HEK293T (cell line): ENCODE measurements at regions not wholly inside any gene's neighbourhood (a gene's known extent, or its start where the extent isn't known, plus 50 kb on each side); places are given as distances from the start of the nearest gene placed in this dataset.

Experiments
- CTCF ChIA-PET: fragments of 350-600 bp; formaldehyde crosslinking; extraction: SDS; loops from one replicate; lab custom pipeline; 2021; ENCODE audit warnings: antibody characterized with exemption, inconsistent platforms; lab: Yijun Ruan, JAX
- POLR2A ChIA-PET: fragments of 350-600 bp; formaldehyde crosslinking; extraction: SDS; loops from one replicate; lab custom pipeline; 2020; ENCODE audit warnings: antibody characterized with exemption, inconsistent platforms; lab: Yijun Ruan, JAX
- DNase-seq: peaks from one replicate; pipeline ENCODE4 v3.0.0; 2012; ENCODE audit warnings: mixed read lengths; ENCODE audit errors: extremely low spot score
- ARNT ChIP-seq: fragments of 450-650 bp; IDR thresholded peaks from 2 replicates; pipeline ENCODE4 v1.6.1; 2017; ENCODE audit warnings: mild to moderate bottlenecking
- BHLHE40 ChIP-seq: fragments of 450-650 bp; IDR thresholded peaks from 2 replicates; pipeline ENCODE4 v1.6.1; 2016; ENCODE audit warnings: mild to moderate bottlenecking, moderate library complexity, borderline replicate concordance
- CTBP1 ChIP-seq: fragments of 450-650 bp; IDR thresholded peaks from 2 replicates; pipeline ENCODE4 v1.6.1; 2016; ENCODE audit warnings: borderline replicate concordance
- ELF4 ChIP-seq: fragments of 450-650 bp; IDR thresholded peaks from 2 replicates; pipeline ENCODE4 v1.6.1; 2017; ENCODE audit warnings: antibody characterized with exemption
- FOXA1 ChIP-seq: fragments of 450-650 bp; IDR thresholded peaks from 2 replicates; pipeline ENCODE4 v1.6.1; 2016; ENCODE audit warnings: mild to moderate bottlenecking
- FOXK2 ChIP-seq: fragments of 450-650 bp; IDR thresholded peaks from 2 replicates; pipeline ENCODE4 v1.6.1; 2016; ENCODE audit warnings: mild to moderate bottlenecking
- FOXM1 ChIP-seq: fragments of 450-650 bp; IDR thresholded peaks from 2 replicates; pipeline ENCODE4 v1.6.1; 2017; ENCODE audit warnings: mild to moderate bottlenecking, borderline replicate concordance
- HDGF ChIP-seq: fragments of 450-650 bp; IDR thresholded peaks from 2 replicates; pipeline ENCODE4 v1.6.1; 2017; ENCODE audit warnings: antibody characterized with exemption, borderline replicate concordance
- L3MBTL2 ChIP-seq: fragments of 450-650 bp; conservative IDR thresholded peaks from 2 replicates; pipeline ENCODE4 v1.6.1; 2016; ENCODE audit warnings: mild to moderate bottlenecking
- LEF1 ChIP-seq: fragments of 450-650 bp; IDR thresholded peaks from 2 replicates; pipeline ENCODE4 v1.6.1; 2017; ENCODE audit warnings: mild to moderate bottlenecking, borderline replicate concordance
- NFRKB ChIP-seq: fragments of 450-650 bp; IDR thresholded peaks from 2 replicates; pipeline ENCODE4 v1.6.1; 2016; ENCODE audit warnings: mild to moderate bottlenecking, moderate library complexity
- SP1 ChIP-seq: fragments of 450-650 bp; IDR thresholded peaks from 2 replicates; pipeline ENCODE4 v1.6.1; 2017
- SUZ12 ChIP-seq: fragments of 450-650 bp; IDR thresholded peaks from 2 replicates; pipeline ENCODE4 v1.6.1; 2016; ENCODE audit warnings: mild to moderate bottlenecking
- TARDBP ChIP-seq: fragments of 450-650 bp; IDR thresholded peaks from 2 replicates; pipeline ENCODE4 v1.6.1; 2016
- ZNF384 ChIP-seq: fragments of 450-650 bp; IDR thresholded peaks from 2 replicates; pipeline ENCODE4 v1.6.1; 2016
- TF ChIP-seq, protein P1 (sequence below): fragments of 450-650 bp; IDR thresholded peaks from 2 replicates; pipeline ENCODE4 v1.6.1; 2016

DNA sequence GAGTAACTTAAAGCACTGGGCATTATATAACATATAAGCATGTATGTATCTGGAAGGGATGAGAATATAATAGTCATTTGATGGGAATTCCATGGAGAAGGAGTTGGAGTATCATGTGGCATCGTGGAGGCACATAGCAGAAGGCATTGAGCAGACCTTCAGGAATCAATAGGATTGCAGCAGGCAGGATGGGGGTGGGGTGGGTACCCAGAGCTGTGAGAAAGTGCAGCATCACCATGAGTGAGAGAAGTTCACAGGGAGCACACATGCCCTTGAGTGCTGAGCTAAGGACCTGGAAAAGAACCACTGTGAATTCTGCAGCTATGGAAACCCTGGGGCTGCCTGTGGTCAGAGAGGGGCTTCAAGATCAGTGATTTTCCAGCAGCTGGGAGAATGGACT lies 57.3 kb downstream of the MED10 start:
- POLR2A ChIA-PET: no interaction called here
- no peak for DNase-seq
- TF ChIP-seq BHLHE40 (no peak), ARNT (no peak), NFRKB (no peak), ZNF384 (no peak)
- CTCF ChIA-PET: no interaction called here

DNA sequence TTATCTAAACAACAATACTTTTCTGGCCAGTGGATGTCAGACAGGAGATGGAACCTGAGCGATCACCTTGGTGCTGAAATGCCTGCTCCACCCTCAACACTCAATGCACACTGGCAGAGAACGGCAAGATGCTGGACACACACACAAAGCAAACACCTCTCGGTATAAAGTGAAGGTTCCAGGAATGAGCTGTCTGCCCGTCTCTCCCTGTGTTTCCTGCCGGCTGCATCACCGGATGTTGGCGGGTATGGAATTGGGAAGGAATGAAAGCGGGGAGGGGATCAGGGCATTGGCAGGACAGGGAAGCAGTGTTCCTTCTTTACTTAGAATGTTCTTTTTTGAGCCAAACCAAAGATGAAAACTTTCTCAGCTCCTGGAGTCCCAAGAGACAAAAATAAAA lies 59.2 kb downstream of the MED10 start:
- POLR2A ChIA-PET: no interaction called here
- CTCF ChIA-PET: no interaction called here
- no peak for TF ChIP-seq ZNF384
- no peak for TF ChIP-seq SUZ12
- TF ChIP-seq TARDBP: no peak
- TF ChIP-seq ARNT: no peak
- TF ChIP-seq FOXA1: no peak
- no peak for TF ChIP-seq FOXM1
- TF ChIP-seq LEF1: no peak
- no peak for TF ChIP-seq L3MBTL2
- TF ChIP-seq HDGF: no peak
- TF ChIP-seq BHLHE40: no peak
- TF ChIP-seq FOXK2: no peak
- no peak for TF ChIP-seq CTBP1
- TF ChIP-seq, protein P1, sequence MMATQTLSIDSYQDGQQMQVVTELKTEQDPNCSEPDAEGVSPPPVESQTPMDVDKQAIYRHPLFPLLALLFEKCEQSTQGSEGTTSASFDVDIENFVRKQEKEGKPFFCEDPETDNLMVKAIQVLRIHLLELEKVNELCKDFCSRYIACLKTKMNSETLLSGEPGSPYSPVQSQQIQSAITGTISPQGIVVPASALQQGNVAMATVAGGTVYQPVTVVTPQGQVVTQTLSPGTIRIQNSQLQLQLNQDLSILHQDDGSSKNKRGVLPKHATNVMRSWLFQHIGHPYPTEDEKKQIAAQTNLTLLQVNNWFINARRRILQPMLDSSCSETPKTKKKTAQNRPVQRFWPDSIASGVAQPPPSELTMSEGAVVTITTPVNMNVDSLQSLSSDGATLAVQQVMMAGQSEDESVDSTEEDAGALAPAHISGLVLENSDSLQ: no peak
- no peak for TF ChIP-seq ELF4
- TF ChIP-seq SP1: no peak
- no peak for DNase-seq

DNA sequence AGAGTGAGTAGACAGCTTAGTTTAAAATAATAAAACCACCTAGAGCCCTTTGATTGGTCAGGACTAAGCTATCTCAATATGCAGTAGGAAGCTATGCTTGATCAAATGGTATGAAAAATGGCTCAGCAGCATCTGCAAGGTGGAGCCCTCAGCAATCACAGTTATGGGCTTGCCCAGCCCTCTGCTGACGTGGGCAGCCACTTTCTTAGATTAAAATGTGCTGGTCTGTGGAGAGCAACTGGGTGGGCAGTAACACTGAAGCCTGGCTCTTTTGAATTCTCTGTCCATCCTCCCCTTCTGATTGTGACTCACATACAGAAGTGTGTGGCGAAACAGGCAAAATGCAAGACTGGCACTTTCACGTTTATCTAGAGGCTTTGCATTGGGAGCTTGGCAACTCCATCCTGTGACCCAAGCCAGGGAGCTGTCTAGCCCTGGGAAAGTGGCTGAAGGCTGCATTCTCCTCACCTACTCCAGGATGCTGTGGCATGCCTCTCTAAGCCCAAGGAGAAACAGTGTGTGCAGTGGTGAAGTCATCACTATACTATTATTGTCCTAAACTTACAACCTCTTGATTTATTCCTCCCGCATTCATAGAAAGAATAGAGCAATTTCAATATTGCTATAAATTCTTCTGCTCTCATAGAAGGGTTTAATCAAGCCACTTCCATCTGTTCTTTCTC lies 61.1 kb downstream of the MED10 start:
- ChIA-PET POLR2A (no interaction called here), CTCF (interaction anchor here (0.6 kb wide), 1 partner anchor 1772 kb away, joined by 3 read pairs; no protein-coding TSS in a partner anchor)
- TF ChIP-seq ELF4 (no peak), SP1 (no peak), ARNT (no peak), BHLHE40 (no peak), LEF1 (no peak), FOXK2 (no peak), ZNF384 (no peak), HDGF (no peak), FOXM1 (no peak)
- TF ChIP-seq, protein P1: no peak
- DNase-seq: no peak

DNA sequence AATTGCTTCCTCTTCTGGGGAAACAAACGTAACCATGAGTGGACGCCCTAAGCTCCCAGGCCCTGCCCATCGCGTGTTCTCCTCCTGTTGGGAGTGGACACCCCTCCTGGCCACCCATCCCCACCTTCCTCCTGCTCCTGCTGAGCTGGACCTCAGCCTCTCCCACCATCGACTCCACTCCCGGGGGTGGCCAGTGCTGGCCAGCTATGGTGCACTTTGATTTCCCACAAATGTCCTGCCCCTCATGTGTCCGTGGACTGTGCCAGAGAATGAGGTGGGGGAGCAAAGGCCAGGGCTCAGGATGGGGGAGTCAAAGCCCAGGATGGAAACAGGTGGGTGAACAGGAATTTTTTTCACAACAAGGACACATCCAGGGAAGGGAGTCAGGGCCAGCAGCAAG lies 62.8 kb downstream of the MED10 start:
- ChIA-PET POLR2A (no interaction called here), CTCF (no interaction called here)
- no peak for DNase-seq
- TF ChIP-seq FOXK2 (no peak), TARDBP (no peak), SUZ12 (no peak), NFRKB (no peak), SP1 (no peak)

DNA sequence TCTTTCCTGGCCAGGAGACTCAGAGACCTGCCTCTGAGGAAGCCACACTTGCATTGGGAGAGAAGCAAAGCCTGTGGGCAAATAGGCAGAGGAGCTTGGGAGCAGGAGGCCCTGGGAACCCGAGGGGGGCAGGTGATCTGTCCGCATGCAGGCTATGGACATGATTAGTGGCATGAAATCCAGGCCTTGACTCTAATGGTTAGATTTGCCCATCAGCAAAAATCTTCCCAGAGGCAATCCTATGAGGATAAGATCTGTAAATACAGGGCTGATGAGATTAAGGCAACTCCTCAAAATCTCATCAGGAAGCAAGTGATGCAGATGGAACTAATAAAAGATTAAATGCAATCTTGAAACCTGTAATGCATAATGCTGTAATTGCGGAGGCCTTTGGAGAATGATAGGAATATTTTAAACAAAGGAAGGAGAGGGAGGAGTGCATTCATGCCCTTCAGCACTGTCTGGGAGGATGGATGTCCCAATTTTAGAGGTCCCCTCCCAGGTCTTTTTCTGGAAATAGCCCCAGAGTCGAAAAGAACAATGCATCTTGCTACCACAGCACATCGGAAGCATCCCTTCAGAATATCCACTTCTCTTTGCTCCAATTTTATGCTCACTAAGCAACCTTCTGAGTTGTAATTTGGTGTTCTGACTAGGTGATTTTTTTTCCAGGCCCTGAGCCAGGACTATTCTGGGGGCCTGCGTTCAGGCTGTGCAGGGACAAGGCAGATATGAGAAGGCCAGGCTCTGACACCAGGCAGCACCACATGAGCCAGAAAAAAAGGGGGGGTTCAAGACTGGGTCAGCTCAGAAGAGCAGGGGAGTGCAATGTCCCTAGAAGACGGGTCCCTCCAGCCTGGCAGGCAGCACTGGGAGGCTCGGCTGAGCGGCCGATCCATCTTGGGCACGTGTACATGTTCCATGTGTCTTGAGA lies 66.5 kb downstream of the MED10 start:
- DNase-seq: no peak
- ChIA-PET CTCF (no interaction called here), POLR2A (no interaction called here)
- TF ChIP-seq SUZ12 (no peak), FOXM1 (no peak), L3MBTL2 (no peak), NFRKB (no peak), LEF1 (no peak), SP1 (no peak), HDGF (no peak), TARDBP (no peak), ARNT (no peak), FOXA1 (no peak), FOXK2 (no peak), ELF4 (no peak)

DNA sequence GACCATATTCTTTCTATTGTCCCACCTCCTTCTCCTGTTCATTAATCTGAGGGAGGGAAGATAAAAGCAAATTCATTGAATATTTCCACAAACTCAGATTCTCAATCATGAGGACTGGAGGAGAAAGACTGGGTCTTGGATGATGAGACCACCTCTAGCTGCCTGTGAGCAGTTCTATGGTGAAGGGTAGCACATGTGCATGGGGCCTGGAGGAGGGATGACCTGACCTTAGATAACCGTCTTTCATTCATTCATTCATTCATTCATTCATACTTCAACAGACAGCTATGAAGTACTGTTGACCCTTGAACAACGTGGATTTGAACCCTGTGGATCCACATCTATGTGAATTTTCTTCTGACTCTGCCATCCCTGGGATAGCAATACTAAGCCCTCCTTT lies 68.4 kb downstream of the MED10 start:
- ChIA-PET POLR2A (no interaction called here), CTCF (no interaction called here)
- TF ChIP-seq HDGF (no peak), FOXM1 (no peak), TARDBP (no peak), ELF4 (no peak), NFRKB (no peak)
- DNase-seq: no peak

DNA sequence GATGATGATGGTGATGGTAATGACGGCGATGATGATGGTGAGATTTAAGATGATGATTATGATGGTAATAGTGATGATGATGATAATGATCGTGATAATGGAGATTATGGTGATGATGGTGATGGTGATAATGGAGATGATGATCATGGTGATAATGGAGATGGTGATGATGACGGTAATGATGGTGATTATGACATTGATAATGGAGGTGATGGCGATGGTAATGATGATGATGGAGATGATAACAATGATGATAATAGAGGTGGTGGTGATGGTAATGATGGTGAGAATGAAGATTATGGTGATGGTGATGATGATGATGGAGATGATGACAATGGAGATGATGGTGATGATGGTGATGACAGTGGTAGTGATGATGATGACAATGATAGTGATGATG lies 69.7 kb downstream of the MED10 start:
- TF ChIP-seq FOXM1 (no peak), HDGF (no peak), FOXA1 (no peak), TARDBP (no peak), NFRKB (no peak), SUZ12 (no peak), ELF4 (no peak), L3MBTL2 (no peak), ARNT (no peak), BHLHE40 (no peak), LEF1 (no peak), ZNF384 (no peak)
- ChIA-PET CTCF (no interaction called here), POLR2A (no interaction called here)
- no peak for DNase-seq
